NCI-H774 (cell line): ENCODE measurements at regions not wholly inside any gene's neighbourhood (a gene's known extent, or its start where the extent isn't known, plus 50 kb on each side); places are given as distances from the start of the nearest gene placed in this dataset.
"Not testable (repeated sequence)": the region's sequence is repeated elsewhere in the genome, so short reads cannot be mapped to it uniquely, and the experiment has no call there.

Experiments used
- DNase-seq: peaks from one replicate; lab custom pipeline; 2025; lab: John Stamatoyannopoulos, UW

DNA sequence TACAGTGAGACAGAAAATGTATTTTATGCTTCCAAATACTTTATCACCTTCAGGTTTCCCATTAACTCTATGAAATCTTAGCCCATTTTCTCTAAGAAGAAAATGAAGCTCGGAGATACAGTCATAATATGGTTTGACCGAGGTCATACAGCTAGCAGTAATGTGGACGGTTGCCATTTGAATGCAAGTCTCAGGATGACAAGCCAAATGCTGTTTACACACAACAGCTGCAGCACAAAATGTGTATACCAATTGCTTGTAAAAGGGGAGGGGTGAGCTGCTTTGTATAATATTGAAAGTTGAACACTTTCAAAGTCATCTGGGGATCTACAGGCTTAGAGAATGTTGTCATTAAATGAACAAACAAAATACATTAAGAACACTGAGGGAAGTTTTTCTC, 93.8 kb upstream of the FSIP2 start:
- DNase-seq, result no peak

DNA sequence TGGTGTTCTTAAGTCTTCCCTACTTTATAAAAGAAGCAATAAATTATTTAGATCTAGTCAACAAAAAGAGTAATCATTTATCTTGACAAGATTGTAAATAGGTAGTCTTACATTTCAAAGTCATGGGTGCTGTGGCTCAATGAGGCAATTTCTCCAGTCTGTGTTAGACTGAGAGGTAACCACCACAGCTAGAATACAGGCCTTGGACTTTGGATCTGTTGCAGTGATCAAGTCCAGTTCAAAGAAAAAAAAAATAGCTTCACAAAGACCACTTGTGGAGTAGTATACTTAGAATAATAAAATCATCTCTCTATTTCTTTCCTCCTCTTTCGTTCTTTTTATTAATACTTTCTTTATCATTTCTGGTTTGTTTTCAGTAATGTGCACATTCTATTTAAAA, 93.1 kb upstream of the FSIP2 start:
- no peak for DNase-seq

DNA sequence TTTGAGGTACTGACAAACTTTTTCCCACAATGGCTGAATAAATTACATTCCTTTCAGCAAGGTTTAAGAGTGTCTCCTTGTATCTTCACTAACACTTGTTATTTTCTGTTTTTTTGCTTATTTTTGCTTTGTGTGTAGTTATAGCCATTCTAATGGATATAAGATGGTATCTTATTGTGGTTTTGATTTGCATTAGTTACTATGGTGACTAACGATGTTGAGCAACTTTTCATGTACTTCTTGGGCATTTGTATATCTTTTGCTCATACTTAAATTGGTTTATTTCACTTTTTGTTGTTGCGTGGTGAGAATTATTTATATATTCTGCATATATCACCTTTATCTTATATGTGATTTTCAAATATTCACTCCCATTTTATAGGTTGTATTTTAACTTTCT, 79.9 kb upstream of the FSIP2 start:
- no peak for DNase-seq

DNA sequence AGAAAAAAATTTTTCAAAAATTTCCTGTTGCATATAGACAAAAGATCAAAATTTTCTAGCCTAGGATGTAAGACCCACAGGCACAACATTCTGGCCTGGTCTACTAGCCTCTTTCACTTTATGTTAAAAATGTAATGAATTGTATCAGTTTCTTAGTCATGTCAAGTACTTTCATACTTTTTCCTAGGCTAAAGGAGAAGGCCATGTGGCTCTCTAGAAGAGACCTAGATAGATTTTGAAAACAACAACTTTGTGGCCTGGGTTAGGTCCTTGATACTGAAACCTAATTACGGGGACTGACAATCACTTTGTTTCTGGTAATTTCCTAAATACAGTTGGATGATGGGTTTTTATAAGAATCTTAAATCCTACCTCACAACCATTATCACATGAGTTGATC, 74.8 kb upstream of the FSIP2 start:
- DNase-seq, result no peak

DNA sequence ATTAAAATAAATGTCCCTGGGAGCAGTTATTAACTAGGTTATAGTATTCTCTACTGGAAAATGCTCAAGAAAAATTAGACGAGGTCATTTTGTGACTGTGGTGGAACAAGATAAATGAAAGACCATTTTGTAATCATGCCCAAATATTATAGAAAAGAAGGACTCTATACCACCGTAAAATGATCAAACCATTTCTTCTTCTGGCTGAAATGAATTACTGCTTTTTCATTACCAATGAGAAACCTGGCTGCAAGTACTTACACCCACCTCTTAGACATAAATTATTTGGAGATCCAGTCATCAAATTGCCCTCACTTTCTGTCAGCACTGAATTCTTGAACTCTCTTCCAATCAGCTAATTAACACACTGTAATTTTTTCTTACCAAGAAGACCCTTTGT, 74.2 kb upstream of the FSIP2 start:
- DNase-seq, result no peak

DNA sequence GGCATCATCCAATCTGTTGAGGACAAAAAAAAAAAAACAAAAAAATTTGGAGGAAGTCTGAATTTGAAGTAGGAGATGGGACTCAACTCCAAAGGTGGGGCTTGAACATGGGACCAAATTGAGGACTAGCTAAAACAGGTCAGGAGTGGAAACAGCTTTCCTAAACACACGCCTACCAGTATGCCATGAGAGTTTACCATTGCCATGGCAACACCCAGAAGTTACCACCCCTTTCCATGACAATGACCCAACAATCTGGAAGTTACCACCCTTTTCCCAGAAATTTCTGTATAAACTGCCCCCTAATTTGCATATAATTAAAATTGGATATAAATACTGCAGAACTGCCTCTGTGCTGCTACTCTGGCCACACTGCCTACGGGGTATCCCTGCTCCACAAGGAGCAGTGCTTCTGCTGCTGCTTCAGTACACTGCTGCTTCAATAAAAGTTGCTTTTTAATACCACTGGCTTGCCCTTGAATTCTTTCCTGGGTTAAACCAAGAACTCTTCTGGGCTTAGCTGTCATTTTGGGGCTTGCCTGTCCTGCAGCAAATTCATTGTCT, 73.3 kb upstream of the FSIP2 start:
- DNase-seq, result no peak

DNA sequence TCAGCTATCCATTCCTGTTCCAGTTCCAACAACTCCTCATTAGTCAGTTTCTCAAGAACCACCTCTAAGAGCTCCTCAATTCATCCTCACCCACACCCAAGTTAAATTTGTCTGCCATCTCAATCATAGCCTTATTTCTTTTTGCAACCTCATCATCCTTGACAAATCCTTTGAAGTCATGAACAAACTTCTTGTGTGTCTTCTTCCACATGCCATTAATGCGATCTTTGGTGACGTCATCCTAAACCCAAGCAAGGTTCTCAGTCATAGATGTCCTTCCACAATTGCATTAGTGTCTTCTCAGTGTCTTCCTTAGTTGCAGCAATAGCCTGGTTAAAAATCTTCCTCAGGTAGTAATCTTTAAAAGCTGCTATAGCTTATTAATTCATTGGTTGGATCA, 71.2 kb upstream of the FSIP2 start:
- DNase-seq, result no peak

DNA sequence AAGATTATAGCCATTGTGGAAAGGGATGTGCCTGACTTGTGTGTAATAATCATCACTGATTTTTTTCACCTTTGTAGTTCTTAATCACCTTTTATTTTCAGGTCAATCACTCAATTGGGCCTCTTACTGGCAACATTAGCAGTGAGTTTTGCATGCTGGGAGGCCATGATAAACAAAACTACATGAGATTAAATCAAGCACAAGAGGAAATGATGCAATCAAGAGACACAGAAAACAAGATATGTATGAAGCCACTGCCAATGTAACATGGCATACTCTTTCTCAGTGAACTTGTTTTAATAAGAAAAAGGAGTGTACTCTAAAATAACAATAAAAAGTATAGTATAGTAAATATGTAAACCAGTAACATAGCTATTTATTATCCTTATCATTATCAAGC, 69.9 kb upstream of the FSIP2 start:
- no peak for DNase-seq

DNA sequence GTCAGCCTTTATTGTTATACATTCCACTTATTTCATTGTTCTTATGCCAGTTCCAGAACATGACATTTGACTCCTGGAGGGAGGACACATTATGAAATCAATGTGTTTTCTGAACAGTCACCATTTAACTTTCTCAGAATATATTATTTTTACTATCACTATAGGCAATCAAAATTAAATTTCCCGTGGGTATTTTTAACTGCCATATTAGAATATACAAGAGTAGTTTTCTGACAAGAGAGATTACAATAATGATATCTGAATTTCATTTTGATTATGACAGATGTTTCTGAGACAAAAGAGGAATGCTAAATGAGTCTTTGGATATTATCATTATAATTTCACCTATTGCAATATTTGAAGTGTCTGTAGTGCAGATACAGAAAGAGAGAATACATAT, 64.4 kb upstream of the FSIP2 start:
- no peak for DNase-seq

DNA sequence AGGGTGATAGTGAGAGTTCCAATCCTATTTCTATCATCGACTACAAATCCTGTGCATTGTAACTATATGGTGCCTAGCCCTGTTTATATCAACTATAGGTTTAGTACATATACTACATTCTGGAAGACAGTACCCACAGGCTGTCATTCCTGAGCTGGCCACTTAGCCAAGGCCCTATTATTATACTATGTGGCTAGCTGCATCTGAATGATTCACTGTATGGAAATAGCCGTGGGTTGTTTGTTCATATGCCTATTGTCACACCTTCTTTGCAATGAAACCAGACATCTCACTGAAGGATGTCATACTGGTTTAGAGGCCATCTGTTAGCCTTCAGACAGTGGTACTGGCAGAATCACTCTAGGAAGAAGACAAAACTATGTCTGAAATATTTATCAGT, 62.3 kb upstream of the FSIP2 start:
- no peak for DNase-seq

DNA sequence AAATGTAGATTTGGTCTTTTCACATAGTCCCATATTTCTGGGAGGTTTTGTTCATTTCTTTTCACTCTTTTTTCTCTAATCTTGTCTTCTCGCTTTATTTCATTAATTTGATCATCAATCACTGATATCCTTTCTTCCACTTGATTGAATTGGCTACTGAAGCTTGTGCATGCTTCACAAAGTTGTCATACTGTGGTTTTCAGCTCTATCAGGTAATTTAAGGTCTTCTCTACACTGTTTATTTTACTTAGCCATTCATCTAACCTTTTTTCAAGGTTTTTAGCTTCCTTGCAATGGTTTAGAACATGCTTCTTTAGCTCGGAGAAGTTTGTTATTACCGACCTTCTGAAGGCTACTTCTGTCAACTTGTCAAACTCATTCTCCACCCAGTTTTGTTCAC, 51.6 kb upstream of the FSIP2 start:
- DNase-seq, result not testable (repeated sequence)

DNA sequence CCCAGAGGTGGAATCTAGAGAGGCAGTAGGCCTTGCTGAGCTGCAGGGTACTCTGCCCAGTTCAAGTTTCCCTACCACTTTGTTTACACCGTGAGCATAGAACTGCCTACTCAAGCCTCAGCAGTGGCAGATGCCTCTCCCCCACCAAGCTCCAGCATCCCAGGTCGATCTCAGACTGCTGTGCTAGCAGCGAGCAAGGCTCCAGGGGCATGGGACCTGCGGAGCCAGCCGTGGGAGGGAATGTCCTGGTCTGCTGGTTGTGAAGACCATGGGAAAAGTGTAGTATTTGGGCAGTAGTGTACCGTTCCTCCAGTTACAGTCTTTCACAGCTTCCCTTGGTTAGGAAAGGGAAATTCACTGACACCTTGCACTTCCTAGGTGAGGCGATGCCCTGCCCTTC, 50.6 kb upstream of the FSIP2 start:
- DNase-seq, result no peak
